ENCODE measurements at regions not wholly inside any gene's neighbourhood (a gene's known extent, or its start where the extent isn't known, plus 50 kb on each side); places are given as distances from the start of the nearest gene placed in this dataset.

DNA sequence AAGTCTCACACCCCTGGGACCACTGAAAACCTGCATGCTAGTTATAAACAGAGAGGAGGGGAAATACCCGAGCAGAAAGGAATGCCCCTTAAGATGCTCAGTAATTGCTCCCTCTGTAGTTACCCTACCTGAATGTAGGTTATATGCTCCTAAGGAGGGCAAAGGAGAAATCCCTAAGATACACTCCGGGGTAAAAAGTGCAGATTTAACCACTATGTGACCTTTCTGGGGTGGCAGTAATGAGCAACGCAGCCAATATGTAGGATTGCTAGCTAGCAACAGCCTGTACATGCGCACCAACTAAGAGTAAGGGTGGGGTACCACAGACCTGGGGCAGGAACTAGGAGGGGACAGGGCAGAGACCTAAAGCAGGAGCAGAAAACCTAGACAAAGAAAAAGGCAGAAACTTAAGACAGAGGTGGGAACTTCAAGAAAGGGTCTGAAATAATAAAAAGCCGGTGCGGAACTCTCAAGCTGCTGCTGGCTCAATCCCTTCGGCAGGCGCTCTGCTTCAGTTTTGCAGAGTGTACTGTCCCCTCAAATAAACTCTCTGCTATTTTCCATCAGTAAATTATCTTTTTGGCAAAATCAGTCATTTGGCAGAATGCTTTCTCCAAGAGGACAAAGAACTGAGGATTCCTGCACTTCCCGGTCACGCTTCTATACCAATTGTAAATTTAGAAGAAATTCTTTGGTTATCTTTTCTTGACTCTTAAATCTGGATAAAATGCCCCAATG is 823.8 kb downstream of the CDH11 start:
- TF ChIP-seq EP300 (conservative IDR thresholded peaks at IDR 0.05; ENCODE audit: poor library complexity, severe bottlenecking) (no peak), SMC3 (conservative IDR thresholded peaks at IDR 0.05; ENCODE audit: poor library complexity) (no peak), POLR2AphosphoS5 (IDR thresholded peaks at IDR 0.05) (no peak), RAD21 (conservative IDR thresholded peaks at IDR 0.05) (no peak), TAF1 (IDR thresholded peaks at IDR 0.05; ENCODE audit: low read depth) (no peak), EZH2 (IDR thresholded peaks at IDR 0.05; ENCODE audit: borderline replicate concordance, insufficient read depth, low read length, poor library complexity, severe bottlenecking) (no peak), REST (IDR thresholded peaks at IDR 0.05; ENCODE audit: borderline replicate concordance) (no peak), MXI1 (conservative IDR thresholded peaks at IDR 0.05; ENCODE audit: poor library complexity, severe bottlenecking) (no peak), CTCF (IDR thresholded peaks at IDR 0.05; ENCODE audit: poor library complexity, severe bottlenecking) (no peak)
- no peak overlapping the region for H3K9ac ChIP-seq (ENCODE audit: low read length)
- no peaks in the 10 kb centered on the region for H3K36me3 ChIP-seq (ENCODE audit: insufficient read depth, low read length)
- H3K4me3 ChIP-seq (ENCODE audit: low read length) = no peak overlapping the region
- no peaks in the 10 kb centered on the region for H3F3A ChIP-seq (ENCODE audit: insufficient read depth, low read length, poor library complexity, severe bottlenecking)
- no peak overlapping the region for H2AFZ ChIP-seq (ENCODE audit: low read depth, low read length)
- H3K9me2 ChIP-seq (ENCODE audit: insufficient read depth, low read length) = no peaks in the 10 kb centered on the region
- no peaks in the 10 kb centered on the region for H4K20me1 ChIP-seq (ENCODE audit: insufficient read depth)
- no peaks in the 10 kb centered on the region for H3K79me2 ChIP-seq (replicated peaks; ENCODE audit: insufficient read depth, low read length)
- H3K9me3 ChIP-seq (ENCODE audit: low read length) = no peaks in the 10 kb centered on the region
- no peak overlapping the region for H3K27ac ChIP-seq (ENCODE audit: low read length)
- H3K4me2 ChIP-seq (ENCODE audit: low read length) = no peak overlapping the region
- H3K27me3 ChIP-seq (ENCODE audit: insufficient read depth, low read depth, low read length) = no peaks in the 10 kb centered on the region

DNA sequence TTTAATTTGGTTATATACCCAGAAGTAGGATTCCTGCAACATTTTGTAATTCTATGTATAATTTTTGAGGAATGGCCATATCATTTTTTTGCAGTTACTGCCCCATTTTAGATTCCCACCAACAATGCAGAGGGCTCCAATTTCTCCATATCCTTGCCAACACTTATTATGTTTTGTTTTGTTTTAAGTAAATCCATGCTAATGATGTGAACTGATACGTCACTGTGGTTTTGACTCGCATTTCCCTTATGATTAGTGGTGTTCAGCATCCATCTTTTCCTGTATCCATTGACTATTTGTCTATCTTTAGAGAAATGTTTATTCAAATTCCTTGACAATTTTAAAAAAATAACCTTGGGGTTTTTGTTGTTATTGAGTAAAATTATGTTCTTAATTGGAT is 826.4 kb downstream of the CDH11 start:
- no peaks in the 10 kb centered on the region for H4K20me1 ChIP-seq (ENCODE audit: insufficient read depth)
- H3F3A ChIP-seq (ENCODE audit: insufficient read depth, low read length, poor library complexity, severe bottlenecking) = no peaks in the 10 kb centered on the region
- no peak overlapping the region for H3K9ac ChIP-seq (ENCODE audit: low read length)
- H3K27me3 ChIP-seq (ENCODE audit: insufficient read depth, low read depth, low read length) = no peaks in the 10 kb centered on the region
- H3K4me3 ChIP-seq (ENCODE audit: low read length) = no peak overlapping the region
- H3K4me2 ChIP-seq (ENCODE audit: low read length) = no peak overlapping the region
- H3K27ac ChIP-seq (ENCODE audit: low read length) = no peak overlapping the region
- no peaks in the 10 kb centered on the region for H3K36me3 ChIP-seq (ENCODE audit: insufficient read depth, low read length)
- H3K9me2 ChIP-seq (ENCODE audit: insufficient read depth, low read length) = no peaks in the 10 kb centered on the region
- H3K9me3 ChIP-seq (ENCODE audit: low read length) = no peaks in the 10 kb centered on the region
- TF ChIP-seq SMC3 (conservative IDR thresholded peaks at IDR 0.05; ENCODE audit: poor library complexity) = no peak
- no peak for TF ChIP-seq EZH2 (IDR thresholded peaks at IDR 0.05; ENCODE audit: borderline replicate concordance, insufficient read depth, low read length, poor library complexity, severe bottlenecking)
- TF ChIP-seq MXI1 (conservative IDR thresholded peaks at IDR 0.05; ENCODE audit: poor library complexity, severe bottlenecking) = no peak
- TF ChIP-seq CTCF (IDR thresholded peaks at IDR 0.05; ENCODE audit: poor library complexity, severe bottlenecking) = no peak
- TF ChIP-seq REST (IDR thresholded peaks at IDR 0.05; ENCODE audit: borderline replicate concordance) = no peak
- no peak for TF ChIP-seq TAF1 (IDR thresholded peaks at IDR 0.05; ENCODE audit: low read depth)
- no peak for TF ChIP-seq RAD21 (conservative IDR thresholded peaks at IDR 0.05)
- TF ChIP-seq EP300 (conservative IDR thresholded peaks at IDR 0.05; ENCODE audit: poor library complexity, severe bottlenecking) = no peak
- H3K79me2 ChIP-seq (replicated peaks; ENCODE audit: insufficient read depth, low read length) = no peaks in the 10 kb centered on the region
- H2AFZ ChIP-seq (ENCODE audit: low read depth, low read length) = no peak overlapping the region
